Astrocyte of the cerebellum (primary cell): ENCODE measurements at regions not wholly inside any gene's neighbourhood (a gene's known extent, or its start where the extent isn't known, plus 50 kb on each side); places are given as distances from the start of the nearest gene placed in this dataset.

Experiments
- DNase-seq: peaks from one replicate; pipeline ENCODE4 v3.0.0-alpha.2; 2011; ENCODE audit warnings: low read depth
- H3K4me3 ChIP-seq: 2 replicates; pipeline ENCODE4 v1.5.1; 2011; ENCODE audit warnings: mild to moderate bottlenecking, low read depth, low read length, moderate library complexity
- in situ Hi-C: cut with HindIII; loops from 2 replicates; pipeline ENCODE4 v1.10.0; 2017; ENCODE audit warnings: low sequenced_read_pairs
- TF ChIP-seq, protein P1 (sequence below): IDR thresholded peaks from 2 replicates; pipeline ENCODE4 v1.5.1; 2012; ENCODE audit warnings: low read length, low read depth, moderate library complexity, mild to moderate bottlenecking; ENCODE audit errors: missing control alignments

DNA sequence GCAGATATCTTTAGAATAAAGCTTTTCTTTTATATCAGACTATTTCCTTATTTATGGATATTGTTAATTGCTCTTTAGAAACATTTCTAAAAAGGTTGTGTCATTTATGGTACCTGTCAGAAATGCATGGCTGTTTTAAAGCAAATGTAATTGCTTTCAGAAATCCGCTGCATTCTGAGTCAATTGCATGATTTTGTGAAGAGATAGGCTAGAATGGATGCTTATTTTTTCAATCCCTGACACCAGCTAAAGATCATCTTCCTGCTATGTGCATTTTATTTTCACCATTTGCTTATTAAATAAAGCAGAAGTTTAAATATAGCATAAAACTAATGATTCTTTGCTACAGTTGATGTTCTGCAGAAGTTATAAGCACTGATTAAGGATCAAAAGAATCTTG, 170.2 kb upstream of the C9orf72 start:
- in situ Hi-C loops = no loop called here

GRCh38 chr9:27747450-27747849, 174.2 kb upstream of the C9orf72 start:
- TF ChIP-seq, protein P1, sequence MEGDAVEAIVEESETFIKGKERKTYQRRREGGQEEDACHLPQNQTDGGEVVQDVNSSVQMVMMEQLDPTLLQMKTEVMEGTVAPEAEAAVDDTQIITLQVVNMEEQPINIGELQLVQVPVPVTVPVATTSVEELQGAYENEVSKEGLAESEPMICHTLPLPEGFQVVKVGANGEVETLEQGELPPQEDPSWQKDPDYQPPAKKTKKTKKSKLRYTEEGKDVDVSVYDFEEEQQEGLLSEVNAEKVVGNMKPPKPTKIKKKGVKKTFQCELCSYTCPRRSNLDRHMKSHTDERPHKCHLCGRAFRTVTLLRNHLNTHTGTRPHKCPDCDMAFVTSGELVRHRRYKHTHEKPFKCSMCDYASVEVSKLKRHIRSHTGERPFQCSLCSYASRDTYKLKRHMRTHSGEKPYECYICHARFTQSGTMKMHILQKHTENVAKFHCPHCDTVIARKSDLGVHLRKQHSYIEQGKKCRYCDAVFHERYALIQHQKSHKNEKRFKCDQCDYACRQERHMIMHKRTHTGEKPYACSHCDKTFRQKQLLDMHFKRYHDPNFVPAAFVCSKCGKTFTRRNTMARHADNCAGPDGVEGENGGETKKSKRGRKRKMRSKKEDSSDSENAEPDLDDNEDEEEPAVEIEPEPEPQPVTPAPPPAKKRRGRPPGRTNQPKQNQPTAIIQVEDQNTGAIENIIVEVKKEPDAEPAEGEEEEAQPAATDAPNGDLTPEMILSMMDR = no peak

More for the DNA sequence above, 170.2 kb upstream of the C9orf72 start:
- TF ChIP-seq, protein P1 = no peak
- H3K4me3 ChIP-seq = no peak overlapping the region
- no peak for DNase-seq

DNA sequence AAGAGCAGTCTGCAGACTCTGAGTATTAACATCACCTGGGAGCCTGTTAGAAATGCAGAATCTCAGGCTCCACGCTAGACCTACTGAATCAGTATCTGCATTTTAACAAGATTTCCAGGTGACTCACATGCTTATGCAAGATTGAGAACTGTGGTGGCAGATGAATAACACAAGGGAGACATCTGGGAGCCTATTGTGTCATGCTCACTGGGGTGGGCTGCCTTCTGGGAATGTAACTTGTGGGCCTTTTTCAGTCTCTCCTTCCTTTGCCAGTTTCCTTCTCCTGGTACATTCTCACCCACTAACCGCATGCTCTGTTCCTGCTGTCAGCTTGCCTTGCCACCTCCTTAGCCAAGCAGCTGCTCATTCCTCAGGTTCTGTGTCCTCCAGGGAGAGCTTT, 176.6 kb upstream of the C9orf72 start:
- no peak for DNase-seq
- in situ Hi-C loops = no loop called here
- TF ChIP-seq, protein P1 = no peak
- no peak overlapping the region for H3K4me3 ChIP-seq

More at GRCh38 chr9:27747450-27747849, 174.2 kb upstream of the C9orf72 start:
- DNase-seq = no peak
- in situ Hi-C loops = no loop called here
- no peak overlapping the region for H3K4me3 ChIP-seq

- in situ Hi-C loops = no loop called here
- no peak overlapping the region for H3K4me3 ChIP-seq
- TF ChIP-seq, protein P1 = no peak
- no peak for DNase-seq
These were observed 177.3 kb upstream of the C9orf72 start for GRCh38 chr9:27750566-27750965.

GRCh38 chr9:27752069-27752468, 178.8 kb upstream of the C9orf72 start:
- no peak overlapping the region for H3K4me3 ChIP-seq
- TF ChIP-seq, protein P1 = no peak
- DNase-seq = no peak
- in situ Hi-C loops = no loop called here

- no peak overlapping the region for H3K4me3 ChIP-seq
- TF ChIP-seq, protein P1 = no peak
- DNase-seq = no peak
- in situ Hi-C loops = no loop called here
These were observed 182.6 kb upstream of the C9orf72 start for GRCh38 chr9:27755846-27756245.

- in situ Hi-C loops = no loop called here
- H3K4me3 ChIP-seq = no peak overlapping the region
- DNase-seq = no peak
- TF ChIP-seq, protein P1 = no peak
These were observed 183.1 kb upstream of the C9orf72 start for GRCh38 chr9:27756418-27756817.
